ENCODE measurements at regions not wholly inside any gene's neighbourhood (a gene's known extent, or its start where the extent isn't known, plus 50 kb on each side); places are given as distances from the start of the nearest gene placed in this dataset.

GRCh38 chr7:113799896-113800295 is 118.9 kb downstream of the PPP1R3A start:
- TF ChIP-seq CTCF (IDR thresholded peaks at IDR 0.05) (no peak), POLR2A (IDR thresholded peaks at IDR 0.05) (no peak)
